ENCODE measurements at regions not wholly inside any gene's neighbourhood (a gene's known extent, or its start where the extent isn't known, plus 50 kb on each side); places are given as distances from the start of the nearest gene placed in this dataset.

DNA sequence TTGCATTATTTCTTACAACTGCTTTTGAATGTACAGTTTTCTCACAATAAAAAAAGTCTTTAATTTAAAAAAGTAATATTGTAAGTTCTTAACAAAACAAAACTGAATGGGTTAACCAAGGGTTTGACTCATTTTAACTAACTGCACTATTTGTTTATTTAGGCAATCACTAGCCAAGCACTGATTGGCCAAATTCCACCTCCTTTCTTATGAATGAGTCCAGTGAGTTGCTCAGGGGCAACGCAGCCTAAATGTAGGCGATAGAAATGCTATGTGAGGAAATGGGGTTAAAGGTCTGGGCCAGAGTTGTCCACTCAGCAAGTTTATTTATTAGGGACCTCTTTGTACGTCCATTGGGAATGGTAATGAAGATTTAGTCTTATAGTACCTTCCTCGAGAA is 89.6 kb upstream of the MAF start:
- H3K27me3 ChIP-seq (ENCODE audit: low read length), result no peaks in the 10 kb centered on the region
- H3K27ac ChIP-seq (ENCODE audit: low read length), result no peak overlapping the region
- no peak for DNase-seq
- H3K9me2 ChIP-seq (replicated peaks; ENCODE audit: low read length), result no peaks in the 10 kb centered on the region
- no peaks in the 10 kb centered on the region for H3F3A ChIP-seq (ENCODE audit: low read length, unreplicated experiment)
- intact Hi-C loops (cut with micrococcal nuclease), result no loop called here
- no peak for ATAC-seq
- no peaks in the 10 kb centered on the region for H4K20me1 ChIP-seq (ENCODE audit: low read length)
- H3K4me3 ChIP-seq (ENCODE audit: low read length), result no peak overlapping the region
- TF ChIP-seq EZH2 (IDR thresholded peaks at IDR 0.05; ENCODE audit: low read length, unreplicated experiment), result no peak
- TF ChIP-seq EZH2phosphoT487 (IDR thresholded peaks at IDR 0.05; ENCODE audit: borderline replicate concordance, low read length), result no peak
- TF ChIP-seq, protein P1, sequence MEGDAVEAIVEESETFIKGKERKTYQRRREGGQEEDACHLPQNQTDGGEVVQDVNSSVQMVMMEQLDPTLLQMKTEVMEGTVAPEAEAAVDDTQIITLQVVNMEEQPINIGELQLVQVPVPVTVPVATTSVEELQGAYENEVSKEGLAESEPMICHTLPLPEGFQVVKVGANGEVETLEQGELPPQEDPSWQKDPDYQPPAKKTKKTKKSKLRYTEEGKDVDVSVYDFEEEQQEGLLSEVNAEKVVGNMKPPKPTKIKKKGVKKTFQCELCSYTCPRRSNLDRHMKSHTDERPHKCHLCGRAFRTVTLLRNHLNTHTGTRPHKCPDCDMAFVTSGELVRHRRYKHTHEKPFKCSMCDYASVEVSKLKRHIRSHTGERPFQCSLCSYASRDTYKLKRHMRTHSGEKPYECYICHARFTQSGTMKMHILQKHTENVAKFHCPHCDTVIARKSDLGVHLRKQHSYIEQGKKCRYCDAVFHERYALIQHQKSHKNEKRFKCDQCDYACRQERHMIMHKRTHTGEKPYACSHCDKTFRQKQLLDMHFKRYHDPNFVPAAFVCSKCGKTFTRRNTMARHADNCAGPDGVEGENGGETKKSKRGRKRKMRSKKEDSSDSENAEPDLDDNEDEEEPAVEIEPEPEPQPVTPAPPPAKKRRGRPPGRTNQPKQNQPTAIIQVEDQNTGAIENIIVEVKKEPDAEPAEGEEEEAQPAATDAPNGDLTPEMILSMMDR (conservative IDR thresholded peaks at IDR 0.05; ENCODE audit: low read depth, low read length), result no peak
- CTCF ChIA-PET, result no interaction called here
- H3K36me3 ChIP-seq (ENCODE audit: low read depth, low read length), result no peaks in the 10 kb centered on the region
- no TSS peak for BruUV-seq (replicated peaks)
- H3K9ac ChIP-seq (ENCODE audit: low read length), result no peak overlapping the region
- no peaks in the 10 kb centered on the region for H3K4me1 ChIP-seq (ENCODE audit: insufficient read depth, low read length)
- H3K9me3 ChIP-seq (ENCODE audit: low read length), result no peaks in the 10 kb centered on the region
- no peak overlapping the region for H2AFZ ChIP-seq (ENCODE audit: low read length)
- H3K4me2 ChIP-seq (ENCODE audit: low read length), result no peak overlapping the region
- POLR2A ChIA-PET (ENCODE audit: unreplicated experiment), result no interaction called here
- no peaks in the 10 kb centered on the region for H3K79me2 ChIP-seq (ENCODE audit: low read length)

DNA sequence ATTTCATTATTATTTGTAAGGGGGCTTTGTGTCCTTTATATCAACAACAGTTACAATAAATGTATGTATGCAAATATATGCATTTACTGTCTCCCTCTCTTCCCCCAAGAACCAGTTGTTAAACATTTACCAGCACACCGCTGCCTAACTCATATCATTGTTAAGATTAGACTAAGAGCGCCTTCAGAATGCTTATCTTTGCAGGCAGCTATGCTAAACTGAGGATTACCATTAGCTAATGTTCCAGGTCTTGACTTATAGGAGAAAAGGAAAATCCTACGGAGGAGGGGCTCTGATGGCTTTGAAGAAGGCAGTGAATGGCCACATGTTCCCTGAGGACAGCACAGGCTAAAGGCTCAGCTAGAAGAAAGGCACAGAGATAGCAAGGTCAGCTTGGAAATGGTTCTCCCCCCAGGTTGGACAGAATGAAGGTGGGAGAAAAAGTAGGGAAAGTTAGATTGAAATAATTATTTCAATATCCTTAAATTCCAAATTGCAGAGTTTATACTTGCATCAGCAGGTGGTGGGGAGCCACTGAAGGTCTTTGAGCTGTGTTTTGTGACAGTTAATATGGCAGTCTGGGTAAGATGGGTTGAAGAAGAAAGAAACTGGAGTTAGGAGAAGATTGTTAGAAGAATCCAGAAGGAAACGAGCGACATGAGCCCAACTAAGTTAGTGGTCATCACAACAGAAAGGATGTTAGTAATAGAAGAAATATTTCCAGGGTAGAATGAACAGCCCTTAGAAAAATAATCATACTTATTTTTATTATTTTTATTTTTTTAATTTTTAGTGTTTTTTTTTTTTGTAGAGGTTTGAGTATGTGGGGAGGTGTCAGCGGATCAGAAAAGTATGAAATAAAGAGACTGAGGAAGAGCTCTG is 87.0 kb upstream of the MAF start:
- H4K20me1 ChIP-seq (ENCODE audit: low read length), result no peaks in the 10 kb centered on the region
- intact Hi-C loops (cut with micrococcal nuclease), result no loop called here
- ChIA-PET CTCF (no interaction called here), POLR2A (ENCODE audit: unreplicated experiment) (no interaction called here)
- H3K79me2 ChIP-seq (ENCODE audit: low read length), result no peaks in the 10 kb centered on the region
- no peak overlapping the region for H3K4me3 ChIP-seq (ENCODE audit: low read length)
- no peaks in the 10 kb centered on the region for H3K9me3 ChIP-seq (ENCODE audit: low read length)
- TF ChIP-seq, protein P1 (conservative IDR thresholded peaks at IDR 0.05; ENCODE audit: low read depth, low read length), result no peak
- TF ChIP-seq EZH2 (IDR thresholded peaks at IDR 0.05; ENCODE audit: low read length, unreplicated experiment), result no peak
- TF ChIP-seq EZH2phosphoT487 (IDR thresholded peaks at IDR 0.05; ENCODE audit: borderline replicate concordance, low read length), result no peak
- H3K36me3 ChIP-seq (ENCODE audit: low read depth, low read length), result no peaks in the 10 kb centered on the region
- H3K27me3 ChIP-seq (ENCODE audit: low read length), result no peaks in the 10 kb centered on the region
- H2AFZ ChIP-seq (ENCODE audit: low read length), result no peak overlapping the region
- DNase-seq (no peak), ATAC-seq (no peak)
- no TSS peak for BruUV-seq (replicated peaks)
- no peak overlapping the region for H3K4me2 ChIP-seq (ENCODE audit: low read length)
- no peak overlapping the region for H3K27ac ChIP-seq (ENCODE audit: low read length)
- no peaks in the 10 kb centered on the region for H3K4me1 ChIP-seq (ENCODE audit: insufficient read depth, low read length)
- no peaks in the 10 kb centered on the region for H3K9me2 ChIP-seq (replicated peaks; ENCODE audit: low read length)
- H3F3A ChIP-seq (ENCODE audit: low read length, unreplicated experiment), result no peaks in the 10 kb centered on the region
- no peak overlapping the region for H3K9ac ChIP-seq (ENCODE audit: low read length)

DNA sequence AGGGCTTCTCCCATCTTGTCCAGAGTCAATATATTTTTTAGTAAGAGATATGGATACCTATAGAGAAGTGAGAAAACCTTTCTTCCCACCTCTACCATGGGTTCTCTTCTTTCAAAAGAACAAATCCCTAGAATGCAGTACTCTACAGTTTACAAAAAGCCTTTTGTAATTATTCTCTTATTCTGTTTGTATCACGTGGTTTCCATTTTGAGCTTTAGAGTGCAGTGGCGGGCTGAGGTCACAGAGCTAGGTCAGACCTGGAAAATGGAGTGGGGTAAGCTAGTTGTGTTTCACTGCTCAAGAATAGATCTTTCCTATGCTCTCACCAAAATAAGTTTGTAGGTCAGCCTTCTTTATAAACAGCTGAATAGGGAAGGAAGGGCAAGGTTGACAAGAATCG is 85.3 kb upstream of the MAF start:
- ATAC-seq (no peak), DNase-seq (no peak)
- no peak overlapping the region for H3K9ac ChIP-seq (ENCODE audit: low read length)
- no peak overlapping the region for H3K4me3 ChIP-seq (ENCODE audit: low read length)
- H4K20me1 ChIP-seq (ENCODE audit: low read length), result no peaks in the 10 kb centered on the region
- H3K9me2 ChIP-seq (replicated peaks; ENCODE audit: low read length), result no peaks in the 10 kb centered on the region
- intact Hi-C loops (cut with micrococcal nuclease), result no loop called here
- no peaks in the 10 kb centered on the region for H3K79me2 ChIP-seq (ENCODE audit: low read length)
- no peaks in the 10 kb centered on the region for H3K4me1 ChIP-seq (ENCODE audit: insufficient read depth, low read length)
- H3K36me3 ChIP-seq (ENCODE audit: low read depth, low read length), result no peaks in the 10 kb centered on the region
- CTCF ChIA-PET, result no interaction called here
- no TSS peak for BruUV-seq (replicated peaks)
- H3K4me2 ChIP-seq (ENCODE audit: low read length), result no peak overlapping the region
- POLR2A ChIA-PET (ENCODE audit: unreplicated experiment), result no interaction called here
- no peak overlapping the region for H3K27ac ChIP-seq (ENCODE audit: low read length)
- H3F3A ChIP-seq (ENCODE audit: low read length, unreplicated experiment), result no peaks in the 10 kb centered on the region
- no peak overlapping the region for H2AFZ ChIP-seq (ENCODE audit: low read length)
- H3K9me3 ChIP-seq (ENCODE audit: low read length), result no peaks in the 10 kb centered on the region
- TF ChIP-seq EZH2 (IDR thresholded peaks at IDR 0.05; ENCODE audit: low read length, unreplicated experiment) (no peak), EZH2phosphoT487 (IDR thresholded peaks at IDR 0.05; ENCODE audit: borderline replicate concordance, low read length) (no peak)
- TF ChIP-seq, protein P1 (conservative IDR thresholded peaks at IDR 0.05; ENCODE audit: low read depth, low read length), result no peak
- H3K27me3 ChIP-seq (ENCODE audit: low read length), result no peaks in the 10 kb centered on the region

Data from PC-3 (cell line).